ENCODE measurements at regions not wholly inside any gene's neighbourhood (a gene's known extent, or its start where the extent isn't known, plus 50 kb on each side); places are given as distances from the start of the nearest gene placed in this dataset.
"Not testable (repeated sequence)": the region's sequence is repeated elsewhere in the genome, so short reads cannot be mapped to it uniquely, and the experiment has no call there.

GRCh38 chr2:21892140-21892539 is 768.4 kb downstream of the TDRD15 start:
- Histone ChIP-seq H3K4me1 (ENCODE audit: control insufficient read depth, insufficient read depth, low read length) (no peaks in the 10 kb centered on the region), H3K9me3 (ENCODE audit: control insufficient read depth, insufficient read depth, low read depth, low read length) (no peaks in the 10 kb centered on the region), H3K4me3 (ENCODE audit: low read depth in 2 of 2, low read length in 2 of 2) (no peak overlapping the region), H3K36me3 (ENCODE audit: control insufficient read depth, insufficient read depth, low read length) (no peaks in the 10 kb centered on the region), H3K27ac (ENCODE audit: low read length) (no peak overlapping the region), H3K27me3 (ENCODE audit: control insufficient read depth, insufficient read depth, low read length) (no peaks in the 10 kb centered on the region)
- intact Hi-C loops (cut with micrococcal nuclease; ENCODE audit: unreplicated experiment), result no loop called here
- DNase-seq (ENCODE audit: low read depth, low spot score), result no peak
- no peak for TF ChIP-seq TCF7L2 (IDR thresholded peaks at IDR 0.05; ENCODE audit: low read depth, low read length)
- no peak for TF ChIP-seq SIN3A (IDR thresholded peaks at IDR 0.05; ENCODE audit: borderline replicate concordance, insufficient read depth, low read depth, low read length)
- no peak for TF ChIP-seq REST (IDR thresholded peaks at IDR 0.05; ENCODE audit: insufficient read depth in 1 of 2, low read depth in 2 of 2, low read length in 1 of 2)
- no peak for TF ChIP-seq POLR2AphosphoS5 (IDR thresholded peaks at IDR 0.05; ENCODE audit: low read depth, low read length)
- TF ChIP-seq CTCF (IDR thresholded peaks at IDR 0.05), result no peak
- ChIA-PET CTCF (no interaction called here), POLR2A (no interaction called here)
- no peak for ATAC-seq
- in situ Hi-C loops (cut with HindIII; ENCODE audit: low pct_unique_long_range_greater_than_20kb, low sequenced_read_pairs), result no loop called here
- BruUV-seq (replicated peaks), result no TSS peak

- TF ChIP-seq CTCF (IDR thresholded peaks at IDR 0.05), result no peak
- no peak for TF ChIP-seq TCF7L2 (IDR thresholded peaks at IDR 0.05; ENCODE audit: low read depth, low read length)
- no peak for TF ChIP-seq SIN3A (IDR thresholded peaks at IDR 0.05; ENCODE audit: borderline replicate concordance, insufficient read depth, low read depth, low read length)
- no peak for TF ChIP-seq POLR2AphosphoS5 (IDR thresholded peaks at IDR 0.05; ENCODE audit: low read depth, low read length)
- TF ChIP-seq REST (IDR thresholded peaks at IDR 0.05; ENCODE audit: insufficient read depth in 1 of 2, low read depth in 2 of 2, low read length in 1 of 2), result no peak
- intact Hi-C loops (cut with micrococcal nuclease; ENCODE audit: unreplicated experiment), result no loop called here
- no peaks in the 10 kb centered on the region for H3K36me3 ChIP-seq (ENCODE audit: control insufficient read depth, insufficient read depth, low read length)
- no peaks in the 10 kb centered on the region for H3K4me1 ChIP-seq (ENCODE audit: control insufficient read depth, insufficient read depth, low read length)
- no peak overlapping the region for H3K4me3 ChIP-seq (ENCODE audit: low read depth in 2 of 2, low read length in 2 of 2)
- H3K9me3 ChIP-seq (ENCODE audit: control insufficient read depth, insufficient read depth, low read depth, low read length), result no peaks in the 10 kb centered on the region
- in situ Hi-C loops (cut with HindIII; ENCODE audit: low pct_unique_long_range_greater_than_20kb, low sequenced_read_pairs), result no loop called here
- no peaks in the 10 kb centered on the region for H3K27me3 ChIP-seq (ENCODE audit: control insufficient read depth, insufficient read depth, low read length)
- ATAC-seq (no peak), DNase-seq (ENCODE audit: low read depth, low spot score) (no peak)
- POLR2A ChIA-PET, result no interaction called here
- no peak overlapping the region for H3K27ac ChIP-seq (ENCODE audit: low read length)
- CTCF ChIA-PET, result no interaction called here
- no TSS peak for BruUV-seq (replicated peaks)
Measured at GRCh38 chr2:21895200-21895599, 771.4 kb downstream of the TDRD15 start.

GRCh38 chr2:21908712-21909380 is 785.1 kb downstream of the TDRD15 start:
- intact Hi-C loops (cut with micrococcal nuclease; ENCODE audit: unreplicated experiment); ATAC-seq; H3K4me3 ChIP-seq (ENCODE audit: low read depth in 2 of 2, low read length in 2 of 2); H3K36me3 ChIP-seq (ENCODE audit: control insufficient read depth, insufficient read depth, low read length); H3K27me3 ChIP-seq (ENCODE audit: control insufficient read depth, insufficient read depth, low read length); in situ Hi-C loops (cut with HindIII; ENCODE audit: low pct_unique_long_range_greater_than_20kb, low sequenced_read_pairs); H3K27ac ChIP-seq (ENCODE audit: low read length); H3K4me1 ChIP-seq (ENCODE audit: control insufficient read depth, insufficient read depth, low read length); DNase-seq (ENCODE audit: low read depth, low spot score); BruUV-seq (replicated peaks); POLR2A ChIA-PET; CTCF ChIA-PET; H3K9me3 ChIP-seq (ENCODE audit: control insufficient read depth, insufficient read depth, low read depth, low read length): not testable (repeated sequence)

Measured in Panc1 (cell line).